CD14-positive monocyte (primary cell): ENCODE measurements at regions not wholly inside any gene's neighbourhood (a gene's known extent, or its start where the extent isn't known, plus 50 kb on each side); places are given as distances from the start of the nearest gene placed in this dataset.

Experiments
- DNase-seq, 3 donors: peaks; one replicate each; pipeline ENCODE4 v3.0.0-alpha.2; 2011 to 2022
- H2AFZ ChIP-seq: 2 replicates; pipeline ENCODE4 v1.6.0; 2012; ENCODE audit warnings: mild to moderate bottlenecking, low read depth, low read length, inconsistent platforms; ENCODE audit not compliant: insufficient read depth, poor library complexity, severe bottlenecking
- H3K27ac ChIP-seq, 2 donors: 1 replicate in 1 of 2; 2 replicates in 1 of 2; pipeline ENCODE4 v1.5.1; 2012 to 2013; ENCODE audit warnings: low read length in 2 of 2, control low read depth in 1 of 2, inconsistent platforms in 1 of 2, low read depth in 1 of 2, mild to moderate bottlenecking in 1 of 2
- H3K27me3 ChIP-seq, 2 donors: one replicate each; pipeline versions ENCODE4 v1.6.0 to v1.6.1; 2011 to 2013; ENCODE audit warnings: low read length in 2 of 2; ENCODE audit not compliant: control insufficient read depth in 2 of 2, insufficient read depth in 2 of 2
- H3K36me3 ChIP-seq, 2 donors: replicated peaks in 1 of 2; 1 replicate in 1 of 2; 2 replicates in 1 of 2; pipeline versions ENCODE4 v1.5.1 to v1.6.1; 2012 to 2013; ENCODE audit warnings: low read length in 2 of 2, control low read depth in 1 of 2, inconsistent platforms in 1 of 2, mild to moderate bottlenecking in 1 of 2; ENCODE audit not compliant: insufficient read depth in 2 of 2, control insufficient read depth in 1 of 2
- H3K4me1 ChIP-seq, 2 donors: 1 replicate in 1 of 2; 2 replicates in 1 of 2; pipeline versions ENCODE4 v1.5.1 to v1.6.1; 2012 to 2013; ENCODE audit warnings: low read length in 2 of 2, control low read depth in 1 of 2, inconsistent platforms in 1 of 2, mild to moderate bottlenecking in 1 of 2, moderate library complexity in 1 of 2; ENCODE audit not compliant: insufficient read depth in 2 of 2, control insufficient read depth in 1 of 2
- H3K4me2 ChIP-seq: replicated peaks from 2 replicates; pipeline ENCODE3; 2012; ENCODE audit warnings: low read length, moderate library complexity, mild to moderate bottlenecking; ENCODE audit not compliant: poor library complexity, severe bottlenecking; ENCODE audit errors: extremely low read depth
- H3K4me3 ChIP-seq, 3 experiments: fragments of 200-600 bp in 1 of 3; sonication (generic) in 1 of 3; replicated peaks in 1 of 3; 1 replicate in 2 of 3; 2 replicates in 1 of 3; pipeline ENCODE4 v1.5.1; 2011 to 2013; ENCODE audit warnings: low read length in 3 of 3, mild to moderate bottlenecking in 3 of 3, control low read depth in 2 of 3, low read depth in 2 of 3, inconsistent platforms in 1 of 3, moderate library complexity in 1 of 3
- H3K79me2 ChIP-seq: 2 replicates; pipeline ENCODE4 v1.6.0; 2012; ENCODE audit warnings: mild to moderate bottlenecking, control low read depth, inconsistent platforms, low read length, moderate library complexity; ENCODE audit not compliant: insufficient read depth
- H3K9ac ChIP-seq: 2 replicates; pipeline ENCODE4 v1.6.0; 2017; ENCODE audit warnings: low read length, mild to moderate bottlenecking; ENCODE audit not compliant: insufficient read depth, poor library complexity, severe bottlenecking
- H3K9me3 ChIP-seq, 2 donors: replicated peaks in 1 of 2; 1 replicate in 1 of 2; 2 replicates in 1 of 2; pipeline versions ENCODE4 v1.5.1 to v1.6.1; 2012 to 2013; ENCODE audit warnings: low read length in 2 of 2, control low read depth in 1 of 2; ENCODE audit not compliant: control insufficient read depth in 1 of 2, insufficient read depth in 1 of 2
- H4K20me1 ChIP-seq: 2 replicates; pipeline ENCODE4 v1.6.0; 2012; ENCODE audit warnings: mild to moderate bottlenecking, low read length, control low read depth, moderate library complexity; ENCODE audit not compliant: insufficient read depth
- H3K27ac Mint-ChIP-seq, 7 donors: one replicate each; pipeline ENCODE4 v1.8.0; 2020; ENCODE audit warnings: mild to moderate bottlenecking in 7 of 7, mixed read lengths in 7 of 7, moderate library complexity in 6 of 7, inconsistent platforms in 2 of 7
- H3K27me3 Mint-ChIP-seq, 3 donors: one replicate each; pipeline ENCODE4 v1.8.0; 2021 to 2022; ENCODE audit warnings: low read depth in 3 of 3, mild to moderate bottlenecking in 3 of 3, mixed read lengths in 3 of 3, moderate library complexity in 3 of 3, inconsistent platforms in 1 of 3
- H3K36me3 Mint-ChIP-seq, 2 donors: one replicate each; pipeline ENCODE4 v1.8.0; 2020; ENCODE audit warnings: mixed read lengths in 2 of 2, inconsistent platforms in 1 of 2, mild to moderate bottlenecking in 1 of 2
- H3K4me1 Mint-ChIP-seq: one replicate; pipeline ENCODE4 v1.8.0; 2020; ENCODE audit warnings: mild to moderate bottlenecking, mixed read lengths
- H3K4me3 Mint-ChIP-seq, 2 donors: one replicate each; pipeline ENCODE4 v1.8.0; 2020; ENCODE audit warnings: mild to moderate bottlenecking in 2 of 2, mixed read lengths in 2 of 2, moderate library complexity in 1 of 2
- H3K9me3 Mint-ChIP-seq, 7 donors: one replicate each; pipeline ENCODE4 v1.8.0; 2020 to 2022; ENCODE audit warnings: mixed read lengths in 7 of 7, mild to moderate bottlenecking in 6 of 7, moderate library complexity in 6 of 7, inconsistent platforms in 2 of 7
- CTCF ChIP-seq: fragments of 200-600 bp; IDR thresholded peaks from one replicate; pipeline ENCODE4 v1.8.0; 2022; ENCODE audit warnings: antibody characterized with exemption, mild to moderate bottlenecking
- WGBS: methylation state at CpG from one replicate; pipeline ENCODE4 v1.1.5; 2013; ENCODE audit warnings: missing lambda C conversion rate; ENCODE audit not compliant: insufficient coverage; 5-methylcytosine and 5-hydroxymethylcytosine counted together
- intact Hi-C, 2 donors: fragments of 100-400 bp; cut with micrococcal nuclease; formaldehyde crosslinking; loops; one replicate each; pipeline versions ENCODE4 v1.15.0 to v1.15.1; 2023

- Histone ChIP-seq H3K27ac (no peak overlapping the region), H3K9me3 (peaks cover 2 to 6% of the 10 kb centered on the region in 2 donors), H3K4me1 (no peaks in the 10 kb centered on the region), H3K9ac (no peak overlapping the region), H4K20me1 (no peaks in the 10 kb centered on the region), H3K79me2 (no peaks in the 10 kb centered on the region), H3K27me3 (no peaks in the 10 kb centered on the region), H2AFZ (no peak overlapping the region), H3K4me3 (no peak overlapping the region), H3K4me2 (no peak overlapping the region), H3K36me3 (no peaks in the 10 kb centered on the region)
- intact Hi-C loops = no loop called here
- no peak for TF ChIP-seq CTCF
- Mint-ChIP-seq H3K27ac (no peak overlapping the region), H3K36me3 (no peaks in the 10 kb centered on the region), H3K4me1 (no peaks in the 10 kb centered on the region), H3K4me3 (no peak overlapping the region), H3K27me3 (peaks cover 0 to 3% (median 0%) of the 10 kb centered on the region in 3 donors), H3K9me3 (peaks cover 0 to 22% (median 5%) of the 10 kb centered on the region in 7 donors)
- no peak for DNase-seq
- no CpG with 5 or more reads among the region's 2 CpGs for WGBS
Measured at GRCh38 chrX:7789200-7789599, 53.8 kb upstream of the VCX start.

- no peak for TF ChIP-seq CTCF
- no peaks in the 10 kb centered on the region for H3K36me3 ChIP-seq
- Mint-ChIP-seq H3K4me3 (no peak overlapping the region), H3K27me3 (peaks cover 0 to 3% (median 0%) of the 10 kb centered on the region in 3 donors), H3K4me1 (no peaks in the 10 kb centered on the region), H3K9me3 (peaks cover 0 to 22% (median 8%) of the 10 kb centered on the region in 7 donors), H3K27ac (no peak overlapping the region), H3K36me3 (no peaks in the 10 kb centered on the region)
- no peak overlapping the region for H3K27ac ChIP-seq
- H3K4me3 ChIP-seq = no peak overlapping the region
- no peak for DNase-seq
- no peaks in the 10 kb centered on the region for H4K20me1 ChIP-seq
- H3K9ac ChIP-seq = no peak overlapping the region
- WGBS = no CpG with 5 or more reads among the region's 1 CpG
- H3K4me1 ChIP-seq = no peaks in the 10 kb centered on the region
- H3K9me3 ChIP-seq = peaks cover 2 to 6% of the 10 kb centered on the region in 2 donors
- H2AFZ ChIP-seq = no peak overlapping the region
- H3K4me2 ChIP-seq = no peak overlapping the region
- no peaks in the 10 kb centered on the region for H3K79me2 ChIP-seq
- intact Hi-C loops = no loop called here
- H3K27me3 ChIP-seq = no peaks in the 10 kb centered on the region
Measured at GRCh38 chrX:7788334-7788733, 54.6 kb upstream of the VCX start.
